ENCODE measurements at regions not wholly inside any gene's neighbourhood (a gene's known extent, or its start where the extent isn't known, plus 50 kb on each side); places are given as distances from the start of the nearest gene placed in this dataset.

GRCh38 chr5:74156728-74157383, 483.7 kb downstream of the ENC1 start:
- Histone ChIP-seq H3K9me3 (ENCODE audit: control insufficient read depth in 2 of 3, insufficient read depth in 1 of 3, low read length in 3 of 3) (no peaks in the 10 kb centered on the region), H3K4me3 (ENCODE audit: low read length in 3 of 3) (no peak overlapping the region), H3K4me1 (ENCODE audit: control insufficient read depth in 2 of 3, insufficient read depth in 2 of 3, low read depth in 1 of 3, low read length in 3 of 3) (no peaks in the 10 kb centered on the region), H3K9ac (ENCODE audit: low read length in 3 of 3) (no peak overlapping the region), H3K27me3 (ENCODE audit: control insufficient read depth, insufficient read depth, low read length) (no peaks in the 10 kb centered on the region), H3K27ac (ENCODE audit: low read depth in 2 of 2, low read length in 2 of 2) (no peak overlapping the region), H3K36me3 (ENCODE audit: control insufficient read depth in 2 of 3, insufficient read depth in 3 of 3, low read length in 3 of 3) (no peaks in the 10 kb centered on the region)
- FAIRE-seq (no peak), DNase-seq (no peak)
- intact Hi-C loops (cut with DNase I), result no loop called here
- no peak for TF ChIP-seq CTCF (IDR thresholded peaks at IDR 0.05; ENCODE audit: borderline replicate concordance, extremely low read depth, insufficient read depth)

- intact Hi-C loops (cut with DNase I), result no loop called here
- no peaks in the 10 kb centered on the region for H3K27me3 ChIP-seq (ENCODE audit: control insufficient read depth, insufficient read depth, low read length)
- no peak for TF ChIP-seq CTCF (IDR thresholded peaks at IDR 0.05; ENCODE audit: borderline replicate concordance, extremely low read depth, insufficient read depth)
- H3K9me3 ChIP-seq (ENCODE audit: control insufficient read depth in 2 of 3, insufficient read depth in 1 of 3, low read length in 3 of 3), result no peaks in the 10 kb centered on the region
- no peaks in the 10 kb centered on the region for H3K4me1 ChIP-seq (ENCODE audit: control insufficient read depth in 2 of 3, insufficient read depth in 2 of 3, low read depth in 1 of 3, low read length in 3 of 3)
- DNase-seq (no peak), FAIRE-seq (no peak)
- no peak overlapping the region for H3K27ac ChIP-seq (ENCODE audit: low read depth in 2 of 2, low read length in 2 of 2)
- no peaks in the 10 kb centered on the region for H3K36me3 ChIP-seq (ENCODE audit: control insufficient read depth in 2 of 3, insufficient read depth in 3 of 3, low read length in 3 of 3)
- no peak overlapping the region for H3K4me3 ChIP-seq (ENCODE audit: low read length in 3 of 3)
- no peak overlapping the region for H3K9ac ChIP-seq (ENCODE audit: low read length in 3 of 3)
Measured at GRCh38 chr5:74155501-74155900, 485.0 kb downstream of the ENC1 start.

GRCh38 chr5:74154526-74154925, 486.0 kb downstream of the ENC1 start:
- Histone ChIP-seq H3K27ac (ENCODE audit: low read depth in 2 of 2, low read length in 2 of 2) (no peak overlapping the region), H3K4me1 (ENCODE audit: control insufficient read depth in 2 of 3, insufficient read depth in 2 of 3, low read depth in 1 of 3, low read length in 3 of 3) (no peaks in the 10 kb centered on the region), H3K4me3 (ENCODE audit: low read length in 3 of 3) (no peak overlapping the region), H3K36me3 (ENCODE audit: control insufficient read depth in 2 of 3, insufficient read depth in 3 of 3, low read length in 3 of 3) (no peaks in the 10 kb centered on the region), H3K9me3 (ENCODE audit: control insufficient read depth in 2 of 3, insufficient read depth in 1 of 3, low read length in 3 of 3) (no peaks in the 10 kb centered on the region), H3K27me3 (ENCODE audit: control insufficient read depth, insufficient read depth, low read length) (no peaks in the 10 kb centered on the region), H3K9ac (ENCODE audit: low read length in 3 of 3) (no peak overlapping the region)
- TF ChIP-seq CTCF (IDR thresholded peaks at IDR 0.05; ENCODE audit: borderline replicate concordance, extremely low read depth, insufficient read depth), result no peak
- intact Hi-C loops (cut with DNase I), result no loop called here
- no peak for DNase-seq
- no peak for FAIRE-seq

Data from kidney (tissue), 13 donors.